Activated CD4-positive, alpha-beta T cell treated with anti-CD3 and anti-CD28 coated beads, Interleukin-2, amount 50 U/mL, for 16 hours (primary cell): ENCODE measurements at regions not wholly inside any gene's neighbourhood (a gene's known extent, or its start where the extent isn't known, plus 50 kb on each side); places are given as distances from the start of the nearest gene placed in this dataset.

Experiments
- DNase-seq: peaks from one replicate; pipeline ENCODE4 v3.0.0-alpha.2; 2020

- DNase-seq: no peak
Measured at GRCh38 chr10:50936335-50936734, 50.9 kb upstream of the A1CF start.

- DNase-seq: no peak
Measured at GRCh38 chr10:50937230-50937907, 51.9 kb upstream of the A1CF start.

GRCh38 chr10:50941629-50942028, 56.2 kb upstream of the A1CF start:
- DNase-seq: no peak

- DNase-seq: no peak
Measured at GRCh38 chr10:50946991-50947781, 61.8 kb upstream of the A1CF start.

- DNase-seq: no peak
Measured at GRCh38 chr10:50951365-50951764, 65.9 kb upstream of the A1CF start.

GRCh38 chr10:50961297-50961696, 75.9 kb upstream of the A1CF start:
- no peak for DNase-seq

- DNase-seq: no peak
Measured at GRCh38 chr10:50963063-50963462, 77.6 kb upstream of the A1CF start.

GRCh38 chr10:50968386-50969091, 83.1 kb upstream of the A1CF start:
- no peak for DNase-seq

- no peak for DNase-seq
Measured at GRCh38 chr10:50972591-50972990, 87.2 kb upstream of the A1CF start.

GRCh38 chr10:50981385-50981784, 92.9 kb upstream of the PRKG1 start:
- no peak for DNase-seq

- no peak for DNase-seq
Measured at GRCh38 chr10:50981904-50982303, 92.4 kb upstream of the PRKG1 start.

- no peak for DNase-seq
Measured at GRCh38 chr10:50982989-50983388, 91.3 kb upstream of the PRKG1 start.

GRCh38 chr10:50987934-50988333, 86.4 kb upstream of the PRKG1 start:
- no peak for DNase-seq

GRCh38 chr10:50988792-50989191, 85.5 kb upstream of the PRKG1 start:
- no peak for DNase-seq

- no peak for DNase-seq
Measured at GRCh38 chr10:50990568-50991455, 83.5 kb upstream of the PRKG1 start.

- no peak for DNase-seq
Measured at GRCh38 chr10:50991456-50992355, 82.6 kb upstream of the PRKG1 start.

GRCh38 chr10:50992356-50992901, 81.9 kb upstream of the PRKG1 start:
- no peak for DNase-seq

GRCh38 chr10:50992972-50993766, 81.1 kb upstream of the PRKG1 start:
- no peak for DNase-seq

GRCh38 chr10:50993771-50994251, 80.5 kb upstream of the PRKG1 start:
- no peak for DNase-seq

- DNase-seq: no peak
Measured at GRCh38 chr10:50997461-50997860, 76.8 kb upstream of the PRKG1 start.
